HuH-7.5 (cell line): ENCODE measurements at regions not wholly inside any gene's neighbourhood (a gene's known extent, or its start where the extent isn't known, plus 50 kb on each side); places are given as distances from the start of the nearest gene placed in this dataset.

Source experiments
- DNase-seq: peaks from one replicate; pipeline ENCODE4 v3.0.0; 2011; ENCODE audit warnings: low spot score

DNA sequence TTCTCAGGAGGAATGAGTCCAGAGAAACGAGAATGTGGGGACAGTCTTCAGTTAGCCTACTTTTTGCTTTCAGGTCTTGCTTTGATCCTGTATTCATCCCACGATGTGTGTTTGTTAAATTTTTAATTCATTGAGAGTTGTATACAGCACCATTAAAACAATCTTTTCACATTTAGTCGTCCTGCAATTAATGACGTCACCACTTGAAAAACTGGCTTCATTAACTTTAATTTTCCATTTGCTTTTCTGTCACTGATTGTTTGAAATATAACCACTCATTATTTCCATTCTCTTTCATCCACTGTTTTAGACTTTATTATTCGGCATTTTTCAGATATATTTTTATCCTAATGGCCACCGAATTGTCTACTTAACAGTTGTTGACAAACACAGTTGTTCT, 146.9 kb downstream of the TFEC start:
- DNase-seq: no peak

DNA sequence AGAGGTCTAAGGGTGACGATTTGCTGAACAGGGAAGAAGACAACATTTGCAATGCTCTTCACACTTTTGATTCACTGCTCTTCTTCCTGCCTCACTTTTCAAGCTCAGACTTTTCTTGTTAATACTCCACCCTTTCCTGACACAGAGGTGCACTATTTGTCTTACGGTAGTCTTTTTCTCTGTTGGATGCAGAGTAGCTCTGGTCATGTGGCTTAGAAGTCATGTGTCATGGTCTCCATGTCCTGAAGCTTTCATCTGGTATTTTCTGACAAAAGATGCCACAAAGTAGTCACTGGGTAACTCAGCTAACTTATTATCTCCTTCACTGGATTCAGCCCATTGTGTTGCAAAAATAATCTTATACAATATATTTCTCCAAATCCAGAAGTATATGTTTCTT, 149.1 kb downstream of the TFEC start:
- DNase-seq: no peak

- no peak for DNase-seq
Measured at GRCh38 chr7:115879171-115879570, 151.4 kb downstream of the TFEC start.

- no peak for DNase-seq
Measured at GRCh38 chr7:115869801-115870200, 160.8 kb downstream of the TFEC start.

DNA sequence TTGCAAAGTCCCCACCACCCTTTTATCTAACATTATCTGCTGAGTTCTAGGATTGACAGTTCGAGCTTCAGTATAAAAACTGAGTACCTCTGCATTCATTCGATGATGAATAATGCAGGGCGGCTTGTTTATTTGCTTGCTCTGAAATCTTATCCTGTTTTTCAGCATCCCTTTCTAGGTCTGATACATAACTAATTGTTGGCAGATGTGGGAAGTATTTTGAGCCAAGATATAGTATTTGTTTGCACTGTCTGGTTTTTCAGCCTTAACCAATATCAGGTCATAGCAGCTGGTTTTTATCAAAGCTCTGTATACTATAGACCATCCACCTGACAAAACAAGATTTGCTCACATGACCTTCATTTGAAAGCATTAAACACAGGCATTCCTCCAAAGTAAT, 161.4 kb downstream of the TFEC start:
- no peak for DNase-seq

DNA sequence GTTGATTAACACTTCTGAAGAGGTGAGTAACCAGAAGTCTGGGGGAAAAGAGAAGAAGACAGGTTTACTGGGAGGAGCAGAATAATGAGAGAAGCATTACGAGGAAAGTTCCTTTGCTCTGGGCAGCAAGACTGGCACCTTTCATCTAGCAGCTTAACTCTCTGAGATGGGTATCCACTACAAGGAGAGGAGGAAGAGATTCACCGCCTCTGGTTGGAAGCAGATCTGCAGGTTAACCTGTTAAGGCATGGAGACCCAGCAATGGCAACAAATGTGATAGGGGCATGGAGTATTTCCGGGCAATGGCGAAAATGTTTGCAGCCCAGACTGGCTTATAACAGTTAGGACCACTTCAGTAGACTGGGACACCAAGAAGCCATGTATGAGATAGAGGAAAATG, 162.2 kb downstream of the TFEC start:
- no peak for DNase-seq

DNA sequence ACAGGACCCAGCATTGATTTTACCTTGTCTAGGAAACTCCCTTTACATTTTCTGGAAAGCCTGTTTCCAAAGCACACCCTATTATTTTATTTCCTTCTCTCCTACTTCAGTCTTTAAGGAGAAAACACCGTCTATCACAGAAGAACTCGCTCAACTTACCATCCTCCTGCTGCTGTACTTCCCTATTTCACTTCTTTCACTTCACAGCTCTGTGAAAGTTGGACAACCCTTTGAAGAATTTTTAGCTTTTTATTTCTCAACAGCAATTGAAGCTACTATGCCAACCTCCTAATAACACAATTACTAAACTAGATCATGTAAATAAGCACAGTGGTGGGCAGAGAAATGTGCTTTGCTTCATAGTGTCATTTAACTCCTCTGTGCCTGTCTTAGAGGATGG, 166.5 kb downstream of the TFEC start:
- DNase-seq: no peak

GRCh38 chr7:115851291-115851690, 179.3 kb downstream of the TFEC start:
- no peak for DNase-seq

- no peak for DNase-seq
Measured at GRCh38 chr7:115850774-115851173, 179.8 kb downstream of the TFEC start.

GRCh38 chr7:115844857-115845256, 185.7 kb downstream of the TFEC start:
- no peak for DNase-seq

DNA sequence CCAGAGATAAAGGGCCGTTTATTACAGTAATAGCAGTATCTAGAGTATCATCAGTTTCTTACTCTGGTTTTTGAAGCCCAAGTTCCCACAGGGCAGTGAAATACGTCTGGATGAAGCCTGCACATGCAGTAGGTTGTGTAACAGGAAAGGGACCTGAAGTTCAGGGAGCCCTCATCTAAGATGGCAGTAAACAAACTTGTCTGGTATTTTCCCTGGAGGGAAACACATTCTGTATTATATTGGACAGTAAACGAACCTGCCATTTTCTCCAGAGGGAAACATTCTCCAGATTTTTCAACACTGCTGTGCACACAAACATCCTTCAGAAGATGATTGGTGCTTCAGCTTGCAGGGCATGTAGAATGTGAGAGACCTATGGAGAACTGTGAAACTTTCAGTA, 189.9 kb downstream of the TFEC start:
- no peak for DNase-seq

GRCh38 chr7:115838829-115839228, 191.7 kb downstream of the TFEC start:
- DNase-seq: no peak

- DNase-seq: no peak
Measured at GRCh38 chr7:115831371-115831770, 199.2 kb downstream of the TFEC start.

GRCh38 chr7:115827305-115828045, 203.1 kb downstream of the TFEC start:
- no peak for DNase-seq

- DNase-seq: no peak
Measured at GRCh38 chr7:115825456-115826115, 205.0 kb downstream of the TFEC start.

- DNase-seq: no peak
Measured at GRCh38 chr7:115822801-115823200, 207.8 kb downstream of the TFEC start.

DNA sequence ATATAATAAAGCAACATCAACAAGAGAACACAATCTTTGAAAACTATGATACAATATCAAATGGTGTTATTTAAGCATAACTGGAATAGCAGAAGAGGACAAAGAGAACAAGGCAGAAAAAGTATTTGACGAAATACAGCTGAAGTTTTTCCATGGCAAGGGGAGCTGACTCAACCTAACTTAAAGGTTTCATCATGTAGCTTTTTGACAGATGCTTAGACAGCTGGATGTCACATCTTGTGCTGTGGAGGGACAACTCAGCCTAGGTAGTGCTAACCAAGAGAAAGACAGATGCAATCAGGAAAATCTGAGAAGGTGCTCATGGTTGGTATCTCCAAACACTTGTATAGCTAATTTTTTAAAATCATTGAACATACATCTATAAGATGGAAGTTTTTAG, 208.2 kb downstream of the TFEC start:
- DNase-seq: no peak

DNA sequence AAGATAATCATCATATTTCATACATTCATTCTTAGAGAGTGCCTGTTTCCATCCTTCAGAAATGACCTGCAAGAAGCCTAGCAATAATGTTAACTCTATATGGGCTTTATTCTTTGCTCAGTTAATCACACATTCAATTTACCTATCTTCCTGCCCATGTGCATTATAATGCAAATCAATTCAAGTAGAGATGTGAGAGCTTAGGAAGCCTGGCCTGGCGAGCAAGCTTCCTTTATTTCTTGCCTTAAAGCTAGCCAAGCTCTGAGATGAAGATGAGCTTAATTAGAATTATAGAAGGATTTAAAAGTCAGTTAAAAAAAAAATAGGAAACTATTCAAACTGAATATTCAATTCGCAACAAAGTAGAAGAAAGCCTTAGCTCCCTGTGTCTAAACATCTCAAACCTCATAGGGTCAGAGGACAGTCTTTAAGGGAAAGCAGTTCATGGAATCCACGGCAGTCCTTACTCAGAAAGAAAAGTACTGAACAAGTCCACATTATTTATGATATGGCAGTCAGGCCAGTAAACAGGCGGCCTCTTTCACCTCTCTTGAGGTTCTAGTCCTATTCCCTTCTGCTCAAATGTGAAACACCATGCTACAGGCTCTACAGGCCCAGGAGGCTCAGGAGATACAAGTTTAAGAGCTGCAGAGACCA, 214.1 kb downstream of the TFEC start:
- no peak for DNase-seq

DNA sequence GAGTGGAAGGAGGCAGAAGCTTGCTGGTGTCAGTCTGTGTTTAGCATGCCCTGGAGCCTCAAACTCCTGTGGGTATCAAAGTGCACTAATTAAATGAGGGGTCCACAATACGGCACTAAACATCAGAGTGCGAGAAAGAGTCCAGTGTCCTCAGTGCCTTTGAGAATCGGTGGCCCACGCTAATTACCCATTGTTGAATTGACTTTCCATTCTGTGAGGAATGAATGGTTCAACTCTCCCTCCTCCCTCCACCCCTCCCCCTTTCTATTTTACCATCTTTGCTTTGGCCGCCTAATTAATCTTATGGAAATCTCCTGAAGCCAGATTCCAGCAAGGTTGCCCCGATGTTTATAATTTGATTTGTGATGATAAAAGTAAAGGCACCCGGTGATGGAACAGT, 217.8 kb downstream of the TFEC start:
- DNase-seq: no peak

GRCh38 chr7:115805458-115805857, 225.1 kb downstream of the TFEC start:
- DNase-seq: no peak

DNA sequence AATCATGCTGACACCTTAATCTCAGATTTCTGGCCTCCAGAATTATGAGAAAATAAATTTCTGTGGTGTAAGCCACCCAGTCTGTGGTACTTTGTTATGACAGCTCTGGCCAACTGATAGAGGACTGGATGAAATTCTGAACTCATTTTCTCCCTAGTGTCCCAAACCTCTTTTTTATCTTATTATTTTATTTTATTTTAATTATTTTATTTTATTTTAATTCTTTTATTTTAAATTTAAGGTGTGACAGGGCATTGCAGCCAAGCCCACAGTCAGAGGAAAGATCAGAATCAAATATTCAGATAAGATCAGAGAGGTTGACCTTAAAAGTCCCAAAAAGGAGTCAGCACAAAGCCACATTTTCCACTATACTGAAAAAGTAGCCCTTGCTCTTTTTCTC, 228.1 kb downstream of the TFEC start:
- DNase-seq: no peak

- no peak for DNase-seq
Measured at GRCh38 chr7:115799430-115799829, 231.1 kb downstream of the TFEC start.

DNA sequence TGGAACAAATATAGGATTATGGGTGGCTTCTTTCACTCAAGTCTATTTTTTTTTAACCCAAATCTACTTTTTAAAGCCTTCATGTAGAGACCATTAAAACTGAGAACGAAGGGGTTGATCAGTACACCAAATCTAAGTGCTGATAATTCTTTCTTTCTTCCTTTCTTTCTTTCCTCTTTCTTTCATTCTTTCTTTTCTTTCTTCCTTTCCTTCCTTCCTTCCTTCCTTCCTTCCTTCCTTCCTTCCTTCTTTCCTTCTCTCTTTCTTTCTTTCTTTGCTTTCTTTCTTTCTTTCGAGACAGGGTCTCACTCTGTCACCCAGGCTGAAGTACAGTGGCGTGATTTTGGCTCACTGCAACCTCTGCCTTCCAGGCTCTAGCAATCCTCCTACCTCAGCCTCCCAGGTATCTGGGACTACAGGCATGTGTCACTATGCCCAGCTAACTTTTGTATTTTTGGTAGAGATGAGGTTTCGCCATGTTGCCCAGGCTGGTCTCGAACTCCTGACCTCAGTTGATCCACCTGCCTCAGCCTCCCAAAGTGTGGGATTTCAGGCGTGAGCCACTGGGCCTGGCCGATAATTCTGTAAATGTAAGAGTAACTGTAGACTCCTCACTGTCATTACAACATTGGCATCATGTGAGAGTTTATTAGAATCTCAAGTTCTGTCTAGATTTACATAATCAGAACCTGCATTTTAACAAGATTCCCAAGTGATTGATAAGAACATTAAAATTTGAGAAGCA, 236.4 kb downstream of the TFEC start:
- no peak for DNase-seq
